NCI-H146 (cell line): ENCODE measurements at regions not wholly inside any gene's neighbourhood (a gene's known extent, or its start where the extent isn't known, plus 50 kb on each side); places are given as distances from the start of the nearest gene placed in this dataset.
"Not testable (repeated sequence)": the region's sequence is repeated elsewhere in the genome, so short reads cannot be mapped to it uniquely, and the experiment has no call there.

Source experiments
- DNase-seq: peaks from one replicate; lab custom pipeline; 2025; lab: John Stamatoyannopoulos, UW

DNA sequence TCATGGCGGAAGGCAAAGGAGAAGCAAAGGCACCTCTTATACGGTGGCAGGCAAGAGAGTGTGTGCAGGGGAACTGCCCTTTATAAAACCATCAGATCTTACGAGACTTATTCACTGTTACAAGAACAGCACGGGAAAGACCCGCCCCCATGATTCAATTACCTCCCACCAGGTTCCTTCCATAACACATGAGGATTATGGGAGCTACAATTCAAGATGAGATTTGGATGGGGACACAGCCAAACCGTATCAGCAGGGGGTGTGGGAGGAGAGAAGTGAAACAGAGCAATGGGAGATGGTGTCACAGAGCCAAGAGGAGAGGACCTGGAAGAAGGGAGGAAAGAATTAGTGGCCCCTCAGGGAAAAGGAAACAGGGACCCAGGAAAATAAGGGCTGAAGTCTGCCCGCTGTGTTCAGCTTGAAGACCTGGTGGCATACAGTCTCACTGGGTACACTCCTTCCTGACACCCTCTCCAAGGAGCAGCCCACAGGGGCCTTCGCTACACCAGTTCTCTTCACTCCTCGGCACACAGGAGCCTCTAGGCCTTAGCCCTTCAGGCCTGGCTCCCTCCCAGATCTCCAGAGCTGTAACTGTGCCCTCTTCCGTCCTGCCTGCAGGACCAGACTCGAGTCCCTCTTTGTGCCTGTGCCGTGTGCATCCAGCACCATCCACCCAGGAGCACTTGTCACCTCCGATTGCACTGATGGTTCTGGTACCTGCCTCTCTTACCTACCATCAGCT is 262.1 kb downstream of the EIPR1 start:
- DNase-seq = no peak

DNA sequence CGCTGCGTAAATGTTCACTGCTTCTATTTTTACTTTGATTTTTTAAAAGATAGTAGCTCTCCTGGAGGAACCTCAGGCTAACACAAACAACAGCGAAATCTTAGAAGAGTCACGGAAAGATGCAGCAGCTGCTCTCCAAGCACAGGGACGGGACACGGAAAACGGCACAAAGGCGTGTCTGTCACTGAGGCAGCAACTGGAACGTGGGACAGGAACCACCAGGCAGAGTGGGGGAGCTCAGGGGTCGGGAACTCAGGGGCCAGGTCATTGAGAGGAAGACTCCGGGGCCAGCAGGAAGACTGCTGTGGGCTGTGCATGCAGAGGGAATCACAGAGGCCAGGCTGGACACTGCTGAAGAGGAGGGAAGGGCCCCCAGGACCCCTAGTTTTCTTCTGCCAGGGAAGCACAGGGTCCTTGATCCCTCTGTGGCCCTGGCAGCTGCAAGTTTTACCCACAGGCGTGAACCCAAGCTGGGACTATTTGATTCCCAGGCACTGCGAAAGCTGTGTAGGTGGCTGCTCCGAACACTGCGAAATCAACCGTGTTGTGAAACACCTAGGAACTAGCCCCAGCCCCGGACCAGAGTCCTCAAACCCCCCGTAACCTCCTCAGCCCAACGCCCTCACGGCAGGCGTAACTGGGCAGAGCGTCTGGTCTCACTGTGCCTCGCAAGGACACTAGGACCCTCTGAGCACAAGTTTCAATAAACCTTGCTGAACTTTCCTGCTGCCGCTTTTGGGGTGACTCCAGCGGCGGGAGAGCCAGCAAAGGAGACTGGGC is 263.0 kb downstream of the EIPR1 start:
- no peak for DNase-seq

DNA sequence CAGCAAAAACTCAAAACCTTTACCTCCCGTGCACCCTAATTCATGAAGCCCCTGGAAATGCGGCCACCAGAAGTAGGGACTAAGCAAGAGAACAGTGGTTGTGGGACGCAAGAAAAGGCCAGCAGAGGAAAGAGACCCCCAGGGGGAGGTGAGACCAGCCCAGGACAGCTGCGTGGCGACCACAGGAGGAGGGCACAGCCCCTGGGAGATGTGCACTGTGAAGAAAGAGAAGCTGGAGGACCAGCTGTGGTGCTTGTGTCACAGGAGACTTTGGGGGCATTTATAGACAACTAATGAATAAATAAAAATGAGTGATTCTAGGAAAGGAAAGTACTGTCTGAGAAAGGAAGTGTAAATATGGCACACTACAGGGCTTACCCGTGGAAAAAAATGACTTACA is 263.8 kb downstream of the EIPR1 start:
- DNase-seq = no peak

DNA sequence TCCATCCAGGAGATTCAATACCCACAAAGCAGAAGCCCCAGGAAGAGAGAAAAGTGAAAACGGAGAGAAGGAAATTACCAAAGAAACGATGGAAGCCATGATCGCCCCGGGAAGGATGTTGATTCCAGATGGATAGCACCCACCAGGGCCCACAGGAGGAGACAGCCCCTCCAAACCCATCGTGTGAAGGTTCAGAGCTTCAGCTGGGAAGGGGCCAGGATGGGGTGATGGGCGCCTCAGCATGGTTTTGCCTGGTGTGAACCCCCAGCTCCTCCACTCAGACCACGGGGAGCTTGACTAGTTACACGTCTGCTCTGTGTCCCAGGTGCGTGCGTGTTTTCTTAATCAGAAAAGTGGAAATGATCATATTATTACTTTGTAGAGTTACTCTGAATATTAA is 264.5 kb downstream of the EIPR1 start:
- DNase-seq = no peak

DNA sequence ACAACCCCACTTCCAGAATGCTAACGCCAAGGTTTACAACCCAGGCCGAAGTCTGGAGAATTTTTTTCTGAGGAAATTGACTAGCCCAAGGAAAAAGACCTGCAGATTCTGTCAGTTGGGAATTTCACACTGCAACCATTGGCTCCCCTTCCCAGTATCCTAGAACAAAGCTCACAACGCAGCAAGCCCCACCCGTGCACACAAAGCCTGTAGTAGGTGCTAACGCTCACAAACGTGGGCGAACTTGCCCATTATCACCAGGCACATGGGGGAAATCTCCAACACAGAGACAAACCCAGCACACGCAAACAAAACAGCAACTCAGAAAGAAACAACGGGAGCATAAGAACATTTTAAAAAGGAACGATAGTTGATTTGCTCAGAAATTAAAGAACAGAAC is 265.1 kb downstream of the EIPR1 start:
- no peak for DNase-seq

DNA sequence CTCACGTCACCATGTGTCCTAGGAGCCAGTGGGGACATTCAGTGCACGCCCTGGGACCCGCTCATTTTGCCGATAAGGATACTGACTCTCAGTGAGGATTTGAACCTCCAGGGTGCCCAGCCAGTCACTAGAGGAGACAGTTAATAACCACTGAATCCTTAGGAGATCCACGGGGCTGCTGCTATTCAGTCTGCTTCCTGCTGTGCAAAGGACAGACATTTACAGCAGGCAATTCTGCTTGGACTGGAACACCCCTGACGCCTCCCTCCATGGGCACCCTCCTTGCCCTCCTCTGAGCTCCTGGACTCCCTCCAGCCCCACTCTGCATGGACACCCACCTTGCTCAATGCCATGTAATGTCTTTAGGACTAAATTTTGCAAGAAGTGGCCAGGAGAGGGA is 265.5 kb downstream of the EIPR1 start:
- no peak for DNase-seq

DNA sequence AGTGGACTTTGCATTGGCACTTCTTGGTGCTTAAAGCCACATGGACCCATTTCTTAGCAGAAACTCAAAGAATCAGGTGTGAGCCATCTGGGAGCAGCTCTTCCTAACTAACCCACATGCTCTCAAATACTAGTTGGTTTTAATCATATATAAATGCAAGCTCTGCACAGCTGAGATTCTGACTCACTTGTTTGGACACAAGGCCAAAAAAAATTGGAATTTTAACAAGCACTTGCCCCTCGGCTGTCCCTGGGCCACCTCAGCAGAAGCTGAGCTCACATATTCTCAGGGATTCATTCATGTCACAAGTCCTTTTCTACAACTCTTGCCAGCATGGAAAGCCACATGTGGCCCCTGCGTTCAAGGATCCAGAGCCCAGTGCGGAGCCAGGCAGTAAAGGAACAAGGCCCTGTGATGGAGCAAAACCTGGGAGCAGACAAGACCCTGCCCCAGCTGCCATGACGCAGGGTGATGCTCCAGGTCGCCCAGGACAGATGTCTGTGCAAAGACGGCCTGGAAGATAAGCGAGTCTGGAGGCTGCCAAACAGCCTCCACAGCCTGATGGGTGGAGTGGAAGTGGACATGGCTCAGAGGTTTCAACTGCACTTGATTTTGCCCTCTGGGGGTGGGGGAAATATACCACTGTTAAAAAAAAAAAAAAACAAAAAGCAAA is 266.5 kb downstream of the EIPR1 start:
- DNase-seq = no peak

DNA sequence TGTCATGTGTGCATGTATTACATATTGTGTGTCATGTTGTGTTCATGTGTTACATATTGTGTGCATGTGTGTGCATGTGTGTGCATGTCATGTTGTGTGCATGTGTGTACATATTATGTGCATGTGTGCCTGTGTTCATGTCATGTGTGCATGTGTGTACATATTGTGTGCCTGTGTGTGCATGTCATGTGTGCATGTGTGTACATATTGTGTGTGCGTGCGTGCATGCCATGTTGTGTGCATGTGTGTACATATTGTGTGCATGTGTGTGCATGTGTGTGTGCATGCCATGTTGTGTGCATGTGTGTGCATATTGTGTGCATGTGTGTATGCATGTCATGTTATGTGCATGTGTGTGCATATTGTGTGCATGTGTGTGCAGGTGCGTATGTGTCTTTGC is 267.1 kb downstream of the EIPR1 start:
- no peak for DNase-seq

DNA sequence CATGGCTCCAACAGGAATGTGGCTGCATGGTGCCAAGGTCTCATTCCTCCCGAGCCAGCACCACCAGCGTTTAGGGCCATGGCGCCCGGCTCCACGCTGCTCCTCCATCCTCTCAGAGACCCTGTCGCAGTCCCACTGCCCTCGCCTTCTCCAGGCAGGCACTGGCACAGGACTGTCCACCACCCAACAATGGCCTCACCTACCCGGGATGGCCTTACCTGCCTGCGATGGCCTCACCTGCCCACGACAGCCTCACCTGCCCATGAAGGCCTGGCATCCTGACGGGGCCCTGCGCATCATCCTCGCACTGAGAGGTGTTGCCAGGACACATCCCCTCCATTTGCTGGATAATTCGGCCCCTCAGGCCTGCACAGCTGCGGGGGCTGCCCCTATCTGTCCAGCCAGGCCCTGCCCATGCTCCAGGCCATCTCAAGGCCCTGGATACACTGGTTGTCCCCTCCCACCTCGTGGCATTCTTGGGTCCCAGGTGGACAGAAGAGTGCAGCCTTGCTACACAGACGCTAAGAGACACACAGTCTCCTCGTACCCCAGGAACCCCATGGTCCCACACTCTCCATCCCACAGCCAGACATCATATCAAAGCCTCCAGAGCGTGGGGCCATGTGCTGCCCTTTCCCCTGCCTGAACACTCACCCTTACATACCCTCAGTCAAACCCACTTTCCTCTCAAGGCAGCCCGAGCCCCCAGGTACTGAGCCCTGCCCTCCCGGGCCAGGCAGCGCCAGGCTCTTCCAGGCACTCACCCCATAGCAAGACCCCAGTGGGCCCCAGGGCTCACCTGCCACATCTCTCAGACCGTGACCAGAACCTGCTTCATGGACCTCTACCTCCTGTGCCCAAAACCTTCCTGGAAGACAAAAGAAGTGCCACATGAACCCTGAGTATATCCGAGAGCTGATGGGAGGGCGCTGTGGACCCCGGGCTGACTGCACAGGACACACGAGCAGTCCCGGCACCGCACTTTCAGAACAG is 268.6 kb downstream of the EIPR1 start:
- no peak for DNase-seq

DNA sequence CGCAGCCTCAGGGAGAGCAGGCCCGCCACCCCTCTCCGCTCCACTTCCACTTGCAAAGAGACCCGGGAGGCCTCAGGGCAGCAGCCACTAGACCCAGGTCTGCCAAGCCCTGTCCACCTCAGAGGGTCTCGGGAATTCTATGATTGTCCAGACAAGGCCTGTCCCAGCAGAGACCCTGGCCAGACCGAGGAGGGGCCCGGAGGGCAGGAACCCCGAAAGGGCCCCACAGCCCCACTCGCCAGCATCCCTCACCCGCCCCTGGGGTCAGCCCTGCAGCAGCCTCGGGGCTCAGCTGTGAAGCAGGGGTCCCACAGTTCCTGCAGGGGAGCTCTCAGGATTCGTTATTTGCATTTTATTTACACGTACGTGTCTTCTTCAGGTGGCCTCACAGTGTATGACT is 269.5 kb downstream of the EIPR1 start:
- no peak for DNase-seq

DNA sequence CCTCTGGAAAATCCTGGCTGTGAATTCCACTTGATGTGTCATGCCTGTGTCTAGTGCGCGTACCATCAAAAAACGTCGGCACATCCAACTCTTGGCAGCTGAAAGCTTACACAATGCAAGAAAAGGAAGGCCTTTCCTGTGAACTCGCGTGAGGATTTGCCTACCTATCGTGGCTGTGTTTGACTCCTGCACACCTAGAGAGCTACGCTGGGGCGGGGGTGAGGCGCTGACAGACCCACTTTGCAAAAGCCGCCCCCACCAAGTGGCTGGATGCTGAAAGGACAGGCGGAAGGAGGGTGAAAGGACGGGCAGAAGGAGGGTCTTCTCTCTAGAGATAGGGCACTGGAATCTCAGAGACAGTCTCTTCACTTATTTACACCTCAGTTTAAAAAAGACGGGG is 270.1 kb downstream of the EIPR1 start:
- no peak for DNase-seq

DNA sequence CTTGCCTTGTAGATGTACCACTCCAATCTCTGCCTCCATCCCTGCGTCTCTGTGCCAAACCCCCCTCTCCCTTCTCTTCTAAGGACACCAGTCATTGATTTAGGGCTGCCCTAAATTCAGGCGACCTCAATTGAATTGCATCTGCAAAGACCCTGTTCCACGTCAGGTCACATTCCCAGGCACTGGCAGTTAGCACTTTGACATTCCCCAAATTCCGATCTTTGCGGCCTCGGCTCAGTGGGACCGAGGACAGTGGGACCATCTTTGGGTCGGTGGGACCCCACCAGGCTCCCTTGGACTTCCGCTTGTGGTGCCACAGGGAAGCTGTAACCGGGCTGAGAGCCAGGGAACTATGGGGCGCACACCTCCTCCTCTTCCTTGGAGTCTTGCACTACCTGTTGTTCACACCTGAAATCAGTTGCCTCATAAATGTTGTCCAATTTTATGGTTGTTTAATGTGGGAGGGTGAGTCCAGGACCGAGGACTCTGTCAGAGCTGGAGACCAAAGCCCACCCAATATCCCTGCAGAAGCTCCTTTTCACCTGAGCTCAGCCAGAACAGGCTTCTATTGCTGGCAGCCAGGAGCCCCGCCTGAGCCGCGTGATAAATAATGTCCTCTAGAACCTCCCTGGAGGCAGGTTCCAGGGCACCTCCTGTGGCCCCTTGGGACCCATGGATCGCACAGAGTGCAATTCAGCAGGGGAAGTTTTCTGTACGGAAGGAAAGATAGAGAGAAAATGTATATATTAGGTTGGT is 271.6 kb downstream of the EIPR1 start:
- no peak for DNase-seq

DNA sequence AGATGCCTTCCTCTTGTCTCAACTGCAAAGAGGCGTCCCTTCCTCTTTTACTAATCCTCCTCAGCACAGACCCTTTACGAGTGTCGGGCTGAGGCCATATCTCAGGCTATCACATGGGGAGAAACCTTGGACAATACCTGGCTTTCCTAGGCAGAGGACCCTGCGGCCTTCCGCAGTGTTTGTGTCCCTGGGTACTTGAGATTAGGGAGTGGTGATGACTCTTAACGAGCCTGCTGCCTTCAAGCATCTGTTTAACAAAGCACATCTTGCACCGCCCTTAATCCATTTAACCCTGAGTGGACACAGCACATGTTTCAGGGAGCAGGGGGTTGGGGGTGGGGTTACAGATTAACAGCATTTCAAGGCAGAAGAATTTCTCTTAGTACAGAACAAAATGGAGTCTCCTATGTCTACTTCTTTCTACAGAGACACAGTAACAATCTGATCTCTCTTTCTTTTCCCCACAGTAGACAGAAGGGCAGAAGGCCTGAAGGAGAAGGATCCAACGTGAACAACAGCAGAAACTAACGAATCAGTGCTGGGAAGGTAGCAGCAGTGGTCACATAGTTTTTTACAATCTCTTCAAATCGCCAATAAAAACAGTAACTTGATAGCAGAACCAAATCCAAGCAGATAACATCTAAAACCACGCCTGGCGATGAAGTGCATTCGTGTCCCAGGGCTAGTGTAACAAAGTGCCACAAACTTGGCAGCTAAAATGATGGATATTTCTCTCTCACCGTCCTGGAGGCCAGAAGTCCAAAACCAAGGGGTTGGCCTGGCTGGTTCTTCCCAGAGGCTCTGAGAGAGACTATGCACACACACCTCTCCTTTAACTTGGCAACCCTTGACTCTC is 272.4 kb downstream of the EIPR1 start:
- DNase-seq = not testable (repeated sequence)

DNA sequence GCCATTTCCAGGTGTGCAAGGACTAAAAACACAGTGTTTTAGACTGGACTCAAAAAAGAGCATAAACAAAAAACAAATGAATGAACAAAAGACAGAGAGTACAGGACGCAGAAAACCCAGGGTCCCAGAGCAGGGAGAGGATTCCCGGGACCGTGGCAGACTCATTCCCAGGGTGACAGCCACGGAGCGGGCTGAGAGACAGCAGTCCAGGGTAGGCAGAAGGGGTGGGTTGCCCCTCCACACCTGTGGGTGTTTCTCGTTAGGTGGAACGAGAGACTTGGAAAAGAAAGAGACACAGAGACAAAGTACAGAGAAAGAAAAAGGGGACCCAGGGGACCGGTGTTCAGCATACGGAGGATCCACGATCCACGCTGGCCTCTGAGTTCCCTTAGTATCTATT is 273.4 kb downstream of the EIPR1 start:
- no peak for DNase-seq

DNA sequence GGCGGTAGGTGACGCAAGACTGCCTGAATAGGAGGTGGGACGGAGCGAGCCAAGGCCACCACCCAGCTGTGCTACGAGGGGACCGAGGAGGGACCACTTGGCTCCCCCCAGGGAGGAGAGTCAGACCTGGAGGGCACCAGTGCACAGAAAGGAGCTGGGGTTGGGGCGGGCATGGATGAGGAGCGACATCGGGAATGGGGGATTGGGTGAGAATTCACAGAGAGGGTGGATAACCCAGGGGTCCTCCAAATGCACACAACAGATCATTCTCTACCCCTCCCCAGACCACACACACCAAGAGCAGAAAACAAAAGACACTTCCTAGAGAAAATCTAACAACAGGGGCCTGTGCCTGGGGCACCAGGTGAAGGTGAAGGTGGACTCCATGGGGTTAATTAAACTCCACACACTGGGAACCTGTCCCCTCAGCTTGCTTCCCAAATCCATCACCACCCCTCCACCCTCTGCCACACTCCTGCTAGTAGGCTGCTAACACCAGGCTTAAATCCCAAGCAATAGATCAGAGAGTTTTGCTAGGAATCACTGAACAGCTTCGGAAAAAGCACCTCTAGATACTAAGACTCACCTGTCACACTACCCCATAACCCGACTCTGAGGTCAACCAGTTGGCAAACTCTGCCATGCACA is 274.6 kb downstream of the EIPR1 start:
- no peak for DNase-seq

DNA sequence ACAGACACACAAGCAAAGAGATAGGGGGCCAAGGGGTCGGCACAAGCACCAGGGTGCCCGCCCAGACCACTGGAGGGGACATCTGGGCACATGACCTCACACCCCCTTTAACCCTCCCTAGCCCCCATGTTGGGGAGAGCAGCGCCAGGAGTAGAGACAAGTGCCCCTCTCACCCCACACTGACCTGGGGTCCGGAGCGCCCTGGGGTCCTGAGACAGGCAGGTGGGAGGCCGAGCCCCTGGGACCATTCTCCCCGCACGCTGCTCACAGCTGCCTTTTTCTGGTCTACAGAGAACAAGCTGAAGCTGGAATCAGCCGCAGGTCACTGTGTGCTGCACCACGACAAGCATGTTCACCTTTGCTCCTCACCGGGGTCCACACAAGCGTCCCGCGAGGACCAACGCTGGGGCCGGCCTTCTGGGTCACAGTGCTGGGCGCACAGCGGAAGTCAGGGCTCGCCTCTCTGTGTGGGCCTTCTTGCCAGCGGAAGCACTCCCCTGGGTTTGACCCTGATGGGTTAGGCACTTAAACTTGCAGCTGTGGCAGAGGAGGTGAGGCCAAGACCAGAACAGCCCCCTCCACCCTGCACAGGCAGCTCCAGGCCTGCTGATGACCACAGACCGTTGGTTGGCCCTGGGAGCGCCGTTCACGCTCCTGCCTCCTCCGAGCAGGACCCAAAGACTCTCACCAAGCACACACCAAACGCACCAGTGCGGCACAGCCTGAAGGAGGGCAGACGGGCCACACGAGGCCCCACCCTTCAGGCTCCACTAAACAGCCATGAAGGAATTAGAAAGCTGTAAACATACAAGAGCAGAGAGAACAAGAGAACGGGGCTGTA is 275.3 kb downstream of the EIPR1 start:
- DNase-seq = no peak

DNA sequence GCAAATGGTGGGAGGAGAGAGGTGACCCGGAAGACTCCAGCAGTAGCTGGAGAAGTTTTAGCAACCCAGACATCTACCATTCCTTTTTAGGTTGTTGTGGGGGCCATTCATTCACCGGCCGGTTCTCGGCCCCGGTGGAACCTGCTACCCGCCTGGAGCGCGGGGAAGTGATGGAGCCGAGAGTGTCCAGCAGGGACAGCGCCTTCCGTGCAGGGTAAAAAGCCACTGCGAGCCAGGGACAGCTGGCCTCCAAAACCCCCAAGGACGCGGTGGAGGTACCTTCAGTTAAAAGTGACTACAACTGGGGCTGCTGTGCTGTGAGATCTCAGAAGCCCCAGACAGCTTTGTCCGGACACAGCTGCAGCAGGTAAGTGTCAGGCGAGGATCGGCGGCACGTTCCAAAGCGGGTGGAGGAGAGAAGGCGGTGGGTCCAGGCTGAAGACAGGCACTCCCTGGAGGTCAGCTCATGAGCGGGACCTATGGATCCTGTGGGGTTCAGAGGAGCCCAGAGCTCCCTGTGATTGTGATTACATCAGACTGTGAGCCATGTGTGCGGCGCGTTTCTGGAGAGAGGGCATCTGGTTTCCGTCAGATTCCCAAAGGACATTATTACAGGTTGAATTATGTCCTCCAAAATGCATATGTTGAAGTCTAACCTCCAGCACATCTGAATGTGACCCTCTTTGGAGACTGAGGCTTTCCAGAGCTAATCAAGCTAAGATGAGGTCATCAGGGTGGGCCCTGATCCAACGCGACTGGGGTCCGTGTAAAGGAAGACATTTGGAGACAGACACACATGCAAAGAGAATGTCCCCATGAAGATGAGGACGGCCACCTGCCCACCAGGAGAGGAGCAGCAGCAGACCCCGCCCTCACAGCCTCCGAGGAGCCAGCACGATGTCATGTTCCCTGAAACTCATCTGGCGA is 276.3 kb downstream of the EIPR1 start:
- no peak for DNase-seq

DNA sequence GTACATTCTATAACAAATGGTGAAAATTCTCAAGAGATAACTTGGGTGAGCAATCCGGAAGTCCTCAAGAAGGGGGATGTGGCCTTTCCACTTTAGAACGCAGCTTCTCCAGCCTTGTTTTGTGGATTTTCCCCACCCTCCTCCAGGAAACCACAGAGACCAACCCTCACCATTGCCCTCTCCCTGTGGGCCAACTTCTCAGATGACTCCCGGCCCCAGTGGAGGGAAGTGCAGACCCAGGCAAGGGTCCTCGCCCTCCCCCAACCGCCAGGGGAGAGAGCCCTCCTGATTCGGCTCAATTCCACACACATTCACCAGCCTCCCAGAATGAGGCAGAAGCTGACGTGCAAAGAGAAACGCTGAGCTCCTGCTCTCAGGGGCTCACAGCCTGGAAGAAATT is 277.2 kb downstream of the EIPR1 start:
- DNase-seq = no peak
